ENCODE measurements at regions not wholly inside any gene's neighbourhood (a gene's known extent, or its start where the extent isn't known, plus 50 kb on each side); places are given as distances from the start of the nearest gene placed in this dataset.

- Histone ChIP-seq H3K9me3 (ENCODE audit: control insufficient read depth in 4 of 4, low read length in 3 of 4) (no peaks in the 10 kb centered on the region), H3K27me3 (ENCODE audit: control insufficient read depth in 4 of 4, insufficient read depth in 4 of 4, low read length in 3 of 4) (peaks cover 0 to 6% (median 3%) of the 10 kb centered on the region in 4 donors), H3K9ac (ENCODE audit: low read depth in 1 of 2, low read length in 2 of 2) (no peak overlapping the region), H3K4me3 (ENCODE audit: low read depth in 1 of 3, low read length in 3 of 3) (no peak overlapping the region), H3K27ac (ENCODE audit: low read depth in 1 of 2, low read length in 2 of 2) (no peak overlapping the region), H3K36me3 (ENCODE audit: control insufficient read depth in 4 of 4, insufficient read depth in 3 of 4, low read depth in 1 of 4, low read length in 3 of 4) (no peaks in the 10 kb centered on the region), H3K4me1 (ENCODE audit: control insufficient read depth in 4 of 4, insufficient read depth in 4 of 4, low read length in 3 of 4) (peaks cover 0 to 14% (median 6%) of the 10 kb centered on the region in 4 donors)
- WGBS, result 54% methylated on average over 7 of the region's 7 CpGs
- no peak for DNase-seq (ENCODE audit: low spot score)
- TF ChIP-seq EGR1 (IDR thresholded peaks at IDR 0.05; ENCODE audit: low read depth in 2 of 2) (no peak), NR2F2 (IDR thresholded peaks at IDR 0.05) (no peak), SP1 (IDR thresholded peaks at IDR 0.05) (no peak), HNF4G (IDR thresholded peaks at IDR 0.05) (no peak)
Measured at GRCh38 chr2:118773826-118774225, 73.6 kb downstream of the EN1 start.

- Histone ChIP-seq H3K9me3 (ENCODE audit: control insufficient read depth in 4 of 4, low read length in 3 of 4) (no peaks in the 10 kb centered on the region), H3K27ac (ENCODE audit: low read depth in 1 of 2, low read length in 2 of 2) (no peak overlapping the region), H3K9ac (ENCODE audit: low read depth in 1 of 2, low read length in 2 of 2) (no peak overlapping the region), H3K27me3 (ENCODE audit: control insufficient read depth in 4 of 4, insufficient read depth in 4 of 4, low read length in 3 of 4) (peaks cover 0 to 6% (median 3%) of the 10 kb centered on the region in 4 donors), H3K4me3 (ENCODE audit: low read depth in 1 of 3, low read length in 3 of 3) (no peak overlapping the region), H3K36me3 (ENCODE audit: control insufficient read depth in 4 of 4, insufficient read depth in 3 of 4, low read depth in 1 of 4, low read length in 3 of 4) (no peaks in the 10 kb centered on the region), H3K4me1 (ENCODE audit: control insufficient read depth in 4 of 4, insufficient read depth in 4 of 4, low read length in 3 of 4) (peaks cover 0 to 14% (median 6%) of the 10 kb centered on the region in 4 donors)
- DNase-seq (ENCODE audit: low spot score), result no peak
- 86% methylated on average over 22 of the region's 22 CpGs for WGBS
- TF ChIP-seq REST (IDR thresholded peaks at IDR 0.05) (no peak), HNF4A (conservative IDR thresholded peaks at IDR 0.05) (no peak), TAF1 (conservative IDR thresholded peaks at IDR 0.05) (no peak), NR2F2 (IDR thresholded peaks at IDR 0.05) (no peak), FOXA2 (IDR thresholded peaks at IDR 0.05) (no peak), FOXA1 (IDR thresholded peaks at IDR 0.05) (no peak), GABPA (IDR thresholded peaks at IDR 0.05 in 1 of 2, conservative IDR thresholded peaks at IDR 0.05 in 1 of 2) (no peak), SP1 (IDR thresholded peaks at IDR 0.05) (no peak), RAD21 (IDR thresholded peaks at IDR 0.05) (no peak), ZBTB33 (IDR thresholded peaks at IDR 0.05) (no peak)
Measured at GRCh38 chr2:118772487-118773200, 74.8 kb downstream of the EN1 start.

All from liver (tissue), 7 donors.